Stimulated activated CD4-positive, alpha-beta T cell treated with anti-CD3 and anti-CD28 coated beads, Interleukin-15, amount 100 ng/mL, for 48 hours (primary cell): ENCODE measurements at regions not wholly inside any gene's neighbourhood (a gene's known extent, or its start where the extent isn't known, plus 50 kb on each side); places are given as distances from the start of the nearest gene placed in this dataset.

Source experiments
- DNase-seq, 2 donors: peaks; one replicate each; pipeline ENCODE4 v3.0.0-alpha.2; 2020; ENCODE audit warnings: low read depth in 2 of 2

DNA sequence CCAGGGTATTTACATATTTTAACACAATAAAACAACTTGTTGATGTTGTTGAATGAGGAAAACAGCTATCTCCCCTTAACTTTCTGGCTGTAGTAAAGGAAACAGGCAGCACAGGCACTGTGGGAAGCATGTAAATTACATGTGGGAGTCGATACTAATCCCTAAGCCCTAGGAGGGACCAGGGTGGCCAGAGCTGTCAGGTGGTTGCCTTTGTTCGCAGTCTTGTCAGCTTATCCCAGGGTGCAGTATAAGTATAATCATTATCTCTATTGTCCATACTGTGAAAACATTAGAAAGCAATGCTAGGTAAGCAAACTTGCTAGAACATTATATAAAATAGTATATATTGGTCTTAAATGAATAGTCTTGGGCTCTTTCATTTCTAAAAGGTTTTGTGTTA is 125.6 kb upstream of the RPS23 start:
- no peak for DNase-seq

DNA sequence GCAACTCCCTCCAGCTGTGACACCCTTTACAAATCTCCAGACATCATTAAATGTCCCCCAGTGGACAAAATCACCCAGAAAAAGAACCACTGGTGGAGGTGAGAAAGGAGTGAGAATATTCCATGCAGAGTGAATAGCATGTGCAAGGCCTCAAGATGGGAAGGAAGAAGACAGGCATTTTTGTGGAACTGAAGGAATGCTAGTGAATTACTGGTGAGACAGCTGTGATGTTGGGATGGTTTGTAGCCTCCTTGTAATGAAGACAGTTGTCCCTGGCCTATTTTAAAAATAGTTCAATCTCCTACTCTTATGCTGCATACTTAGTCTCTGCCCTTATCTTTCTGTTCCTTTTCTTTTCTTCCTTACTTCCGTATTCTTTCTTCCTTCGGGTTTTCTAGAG is 124.9 kb upstream of the RPS23 start:
- no peak for DNase-seq

DNA sequence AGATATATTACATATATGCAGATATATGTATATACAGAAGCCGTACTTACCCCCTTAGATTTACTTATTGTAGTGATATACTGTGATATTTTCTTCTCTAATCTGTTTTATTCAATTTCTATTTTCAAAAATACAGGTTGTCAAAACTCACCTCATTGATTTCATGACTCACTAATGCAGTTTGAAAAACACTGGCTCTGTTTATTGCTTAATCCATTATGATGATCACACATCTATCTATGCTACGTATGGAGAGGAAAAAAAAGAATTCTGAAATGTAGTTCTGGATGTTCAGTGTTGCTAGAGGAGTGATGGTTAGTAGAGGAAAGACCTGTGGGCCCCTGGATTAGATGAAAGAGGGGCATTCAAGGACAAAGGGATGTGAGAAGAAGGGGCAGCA is 121.0 kb upstream of the RPS23 start:
- DNase-seq, result no peak

DNA sequence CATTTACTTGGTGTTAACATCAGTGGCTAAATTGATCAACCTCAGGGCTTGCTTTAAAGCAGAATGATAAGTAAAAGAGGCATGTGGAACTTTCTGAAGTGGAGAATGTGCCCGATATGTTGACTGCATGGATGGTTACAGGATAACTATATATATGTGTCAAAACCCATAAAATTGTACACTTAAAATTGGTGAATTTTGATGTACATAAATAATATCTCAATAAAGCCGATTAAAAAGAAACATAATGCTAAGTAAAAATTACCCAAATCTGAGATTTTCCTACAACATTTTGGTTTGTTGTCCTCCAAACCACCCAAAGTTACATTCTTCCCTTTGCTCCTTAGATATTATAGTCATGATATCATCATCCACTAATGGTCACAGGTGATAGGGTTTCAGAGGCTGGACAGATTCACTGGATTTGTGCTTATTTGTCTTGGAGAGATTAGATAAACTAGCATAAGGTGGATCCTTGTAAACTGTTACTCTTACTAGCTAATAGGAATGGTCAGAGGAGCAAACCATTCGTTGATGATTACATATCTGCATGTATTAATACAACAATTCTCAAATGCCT is 119.7 kb upstream of the RPS23 start:
- no peak for DNase-seq

DNA sequence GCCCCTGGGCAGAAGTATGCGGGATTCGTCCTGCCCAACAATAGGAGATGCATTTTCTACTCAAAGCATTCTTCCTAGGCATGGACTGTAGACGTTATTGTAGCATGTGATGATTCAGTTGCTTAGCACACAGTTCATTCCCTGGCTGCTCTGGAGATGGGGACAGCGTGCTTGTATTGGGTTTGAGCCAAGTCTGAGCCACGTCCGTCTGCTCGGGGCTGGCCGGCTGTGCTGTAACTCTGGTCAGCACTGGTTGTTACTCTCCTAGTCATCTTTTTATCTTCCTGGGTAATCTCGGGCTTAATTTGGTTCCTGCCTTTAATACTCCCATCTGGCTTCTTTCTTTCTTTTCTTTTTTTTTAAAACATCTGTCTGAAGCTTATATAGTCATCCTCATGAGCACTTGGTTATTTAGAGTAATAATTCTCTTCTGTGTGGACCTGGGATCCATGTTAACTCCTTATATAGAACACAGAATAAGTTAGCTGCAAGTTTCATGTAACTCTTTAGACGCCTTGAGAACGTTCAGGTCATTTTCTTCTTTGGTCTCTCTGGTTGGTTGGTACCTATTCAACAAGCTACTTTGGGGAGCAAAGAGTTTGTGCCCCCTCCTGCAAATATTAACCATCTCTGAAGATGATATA is 118.8 kb upstream of the RPS23 start:
- DNase-seq, result no peak

DNA sequence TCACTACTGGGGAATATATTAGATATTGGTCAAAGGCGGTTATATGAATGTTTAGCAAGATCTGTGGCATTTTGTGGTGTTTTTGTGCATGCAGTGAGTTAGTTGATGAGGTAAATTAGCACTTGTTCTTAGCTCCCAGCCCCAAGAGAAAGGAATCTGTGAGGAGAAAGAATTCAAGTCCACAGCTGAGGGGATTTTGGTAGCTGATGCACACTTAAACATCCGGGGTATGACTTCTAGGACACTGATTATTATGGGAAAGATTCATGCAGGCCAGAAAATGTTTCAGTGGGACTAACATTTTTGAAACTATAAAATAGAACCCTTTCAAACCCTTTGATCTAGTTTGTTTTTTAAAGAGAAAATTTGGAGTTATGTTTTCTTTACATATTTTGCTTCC is 118.2 kb upstream of the RPS23 start:
- no peak for DNase-seq

DNA sequence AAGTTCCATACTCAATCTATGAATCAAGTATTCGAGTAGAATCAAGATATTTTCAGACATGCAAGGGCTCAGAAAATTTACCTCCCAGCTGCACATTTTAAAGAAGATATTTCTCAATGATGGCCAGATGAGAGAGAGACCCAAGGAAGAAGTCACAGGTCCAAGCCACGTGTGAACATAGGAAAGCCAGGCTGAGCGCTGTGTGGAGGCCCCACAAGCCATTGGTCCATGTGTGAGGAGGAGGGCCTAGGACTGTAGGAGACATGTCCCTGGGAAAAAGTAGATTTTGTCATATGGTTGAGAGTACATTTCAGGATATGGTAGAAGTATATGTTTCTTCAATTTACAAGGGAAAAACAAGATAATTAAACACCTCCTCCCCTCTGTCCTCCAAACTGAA is 115.8 kb upstream of the RPS23 start:
- DNase-seq, result no peak

DNA sequence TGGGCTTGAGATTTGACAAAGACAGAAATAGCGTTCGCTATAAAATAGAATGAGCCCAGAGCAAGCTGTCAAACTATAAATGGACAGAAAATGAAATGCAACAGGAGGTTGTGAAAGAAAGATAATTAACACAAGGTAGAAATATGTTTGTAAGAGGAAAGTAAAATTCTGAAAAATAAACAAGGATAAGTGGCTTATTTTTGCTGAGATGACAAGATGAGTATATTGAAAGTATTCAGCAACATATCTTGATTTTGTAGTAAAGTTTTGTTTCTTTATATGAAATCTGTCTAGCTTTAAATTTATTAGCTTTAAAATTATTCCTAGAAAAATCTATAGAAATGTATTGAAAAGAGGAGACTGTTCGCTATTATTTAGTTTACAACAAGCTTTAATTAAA is 111.9 kb upstream of the RPS23 start:
- no peak for DNase-seq

DNA sequence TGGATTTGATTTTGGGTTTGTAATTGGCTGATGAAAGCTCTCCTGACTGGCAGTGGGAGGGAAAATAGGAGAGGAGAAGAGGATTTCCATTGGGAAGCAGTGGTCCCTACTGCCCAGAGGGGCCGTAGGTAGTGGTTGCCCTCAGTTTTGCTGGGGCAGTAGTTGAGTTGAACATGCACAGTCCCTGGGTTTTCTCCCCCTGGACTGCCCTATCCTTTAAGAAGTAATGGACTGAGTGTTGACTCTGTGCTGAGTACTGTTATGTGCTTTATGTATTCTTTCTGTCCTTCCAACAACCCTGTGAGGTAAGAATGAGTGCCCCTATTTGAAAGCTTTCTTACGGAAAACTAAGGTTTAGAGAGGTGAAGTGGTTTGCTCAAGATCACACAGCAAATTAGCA is 111.2 kb upstream of the RPS23 start:
- DNase-seq, result no peak

DNA sequence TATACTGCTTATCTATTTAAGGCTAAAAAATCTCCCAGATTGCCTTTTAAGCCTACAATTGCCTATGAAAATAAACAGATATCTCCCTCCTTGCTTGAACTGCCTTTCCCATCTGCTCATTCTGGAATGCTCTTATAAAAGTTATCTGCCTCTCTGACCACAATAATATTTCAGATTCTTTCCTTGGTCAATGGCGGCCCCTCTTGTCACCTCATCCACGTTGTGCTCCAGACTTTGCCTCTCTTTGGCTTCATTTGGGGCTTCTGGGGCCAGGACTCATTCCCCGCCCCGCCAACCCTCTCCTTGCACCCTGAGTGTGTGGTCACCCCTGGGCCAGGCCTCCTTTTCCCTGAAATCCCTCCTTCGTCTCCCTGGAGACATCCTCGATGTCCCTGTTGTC is 110.0 kb upstream of the RPS23 start:
- no peak for DNase-seq

DNA sequence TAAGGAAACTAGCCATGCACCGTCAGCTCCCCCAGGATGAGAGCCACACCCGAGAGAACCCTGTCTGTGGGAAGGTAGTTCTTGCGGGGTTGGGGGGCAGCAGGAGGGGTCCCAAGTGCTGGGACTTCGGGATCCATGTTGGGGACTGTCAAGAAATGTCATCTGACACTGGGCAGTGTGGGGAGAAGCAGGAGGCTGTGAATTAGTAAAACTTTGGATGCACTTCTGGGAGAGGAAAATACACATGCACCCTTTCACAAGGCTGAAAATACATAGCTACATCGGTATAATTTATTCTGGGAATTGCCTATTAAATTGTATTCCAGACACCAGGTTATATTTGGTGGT is 109.6 kb upstream of the RPS23 start:
- DNase-seq, result no peak

DNA sequence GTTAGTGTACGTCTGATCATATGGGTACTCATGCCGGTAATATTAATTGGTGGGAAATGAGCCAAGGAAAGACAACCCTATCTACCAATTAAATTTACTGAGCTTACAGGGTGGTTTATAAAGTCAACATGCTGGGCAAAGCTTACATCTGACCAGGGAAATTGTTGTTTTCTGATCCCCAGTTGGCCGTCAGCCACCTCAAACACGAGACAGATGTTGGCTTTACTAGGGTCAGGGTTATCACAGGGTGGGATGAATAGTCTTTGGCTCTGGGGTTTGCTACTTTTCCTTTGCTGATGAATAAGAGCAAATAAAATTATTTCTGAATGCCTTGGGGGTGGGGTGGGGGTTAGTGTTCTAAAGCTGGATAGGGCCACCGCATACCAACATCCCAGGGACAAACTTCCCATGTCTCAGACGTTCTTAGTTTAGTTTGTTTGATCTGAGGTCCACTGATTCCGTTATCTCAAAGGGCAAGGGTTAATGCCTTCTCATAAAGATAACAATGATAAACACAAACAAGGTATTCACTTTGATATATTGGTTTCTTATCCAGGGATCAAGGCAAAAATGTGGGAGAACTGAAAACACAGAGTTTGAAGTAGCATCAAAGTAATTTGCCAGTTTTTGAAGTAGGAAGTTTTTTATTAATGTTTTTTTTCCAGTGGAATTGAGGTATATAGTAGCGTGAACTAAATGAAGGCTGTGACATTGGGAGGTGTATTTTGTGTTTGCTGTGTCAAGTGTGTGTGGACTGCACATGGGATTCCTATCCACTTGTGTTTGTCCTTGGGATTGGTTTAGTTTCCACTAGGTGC is 109.1 kb upstream of the RPS23 start:
- DNase-seq, result no peak

DNA sequence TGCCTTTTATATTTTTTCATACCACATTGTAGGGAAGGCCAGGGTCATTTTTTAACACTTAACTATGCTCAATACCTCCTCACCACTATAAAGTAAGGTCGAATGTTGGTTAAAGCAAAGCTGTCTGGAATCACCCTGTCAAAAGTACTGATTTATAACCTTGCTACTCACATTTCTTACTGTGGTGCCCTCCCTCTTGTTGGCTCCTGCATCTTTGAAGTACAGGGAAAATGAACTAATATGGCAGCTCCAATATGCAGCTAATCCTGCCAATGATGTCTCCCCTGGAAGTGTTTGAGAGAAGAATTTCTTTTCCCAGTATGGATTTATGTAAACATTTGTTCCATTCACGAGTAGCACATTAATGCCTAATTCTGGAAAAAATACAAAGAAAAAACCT is 108.4 kb upstream of the RPS23 start:
- no peak for DNase-seq

DNA sequence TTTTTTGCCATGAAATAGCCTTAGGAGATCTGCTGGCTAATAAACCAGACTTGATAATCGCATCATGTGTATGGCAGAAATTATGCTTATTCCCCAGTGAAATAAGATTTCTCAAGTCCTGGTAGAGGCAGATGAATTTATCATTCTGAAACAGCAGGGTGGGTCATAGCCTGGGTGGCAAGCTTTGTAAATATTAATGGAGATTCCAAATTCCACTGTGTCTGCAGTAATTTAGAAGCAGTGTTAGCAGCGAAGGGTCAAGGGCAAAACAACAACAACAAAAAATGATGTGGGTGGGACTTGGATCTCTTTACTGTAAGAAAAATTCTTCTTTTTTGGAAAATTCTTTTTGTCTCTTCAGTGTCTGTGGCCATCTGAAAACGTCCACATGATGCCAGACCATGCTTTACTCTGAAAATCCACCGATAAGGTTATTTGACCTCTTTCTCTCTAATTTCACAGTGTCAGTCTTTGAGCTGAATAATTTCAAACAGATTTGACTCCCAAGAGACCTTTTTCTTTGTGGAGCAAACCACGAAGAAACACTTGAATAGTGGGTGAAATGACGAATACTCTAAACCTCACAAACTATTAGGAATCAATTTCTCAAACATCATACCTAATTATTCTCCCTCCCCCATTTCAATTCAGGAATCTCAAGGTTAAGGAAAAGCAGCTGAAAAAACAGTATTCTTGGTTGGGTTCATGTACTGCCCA is 106.0 kb upstream of the RPS23 start:
- DNase-seq, result no peak

DNA sequence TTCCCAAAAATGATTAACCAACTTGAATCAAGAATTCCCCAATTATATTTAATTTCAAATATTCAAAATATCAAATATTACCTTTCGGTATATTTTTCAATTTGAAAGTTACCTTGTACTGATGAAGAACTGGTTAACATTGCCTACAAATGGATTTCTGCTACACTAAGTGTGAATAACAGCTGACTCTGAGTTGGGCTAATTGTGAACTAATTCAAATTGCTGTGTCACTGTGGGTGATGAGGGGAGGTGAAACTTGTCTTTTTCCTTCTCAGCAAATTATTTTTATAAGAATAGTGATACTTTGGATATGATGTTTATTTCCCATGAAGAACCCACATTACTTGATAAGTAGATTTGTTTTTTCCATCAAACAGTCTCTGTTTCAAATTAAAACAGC is 103.4 kb upstream of the RPS23 start:
- DNase-seq, result no peak

DNA sequence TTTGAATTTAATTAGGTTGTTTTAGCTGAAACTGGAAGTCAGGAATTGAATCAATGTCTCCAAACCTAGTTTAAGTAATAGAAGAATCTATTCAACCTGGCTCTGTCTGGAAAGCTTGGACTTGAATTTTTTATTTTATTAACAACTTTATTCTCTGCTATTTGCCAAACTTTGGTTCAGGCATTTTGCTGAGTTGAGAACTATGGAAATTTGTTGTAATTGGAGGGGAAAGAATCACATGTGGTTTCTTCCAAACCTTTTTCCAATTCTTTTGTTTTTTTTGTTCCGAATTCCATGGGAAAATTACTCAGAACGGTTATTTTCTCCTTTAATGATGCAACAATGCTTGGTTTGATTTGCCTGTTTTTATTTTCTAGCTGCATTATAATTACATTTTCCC is 98.2 kb upstream of the RPS23 start:
- no peak for DNase-seq

DNA sequence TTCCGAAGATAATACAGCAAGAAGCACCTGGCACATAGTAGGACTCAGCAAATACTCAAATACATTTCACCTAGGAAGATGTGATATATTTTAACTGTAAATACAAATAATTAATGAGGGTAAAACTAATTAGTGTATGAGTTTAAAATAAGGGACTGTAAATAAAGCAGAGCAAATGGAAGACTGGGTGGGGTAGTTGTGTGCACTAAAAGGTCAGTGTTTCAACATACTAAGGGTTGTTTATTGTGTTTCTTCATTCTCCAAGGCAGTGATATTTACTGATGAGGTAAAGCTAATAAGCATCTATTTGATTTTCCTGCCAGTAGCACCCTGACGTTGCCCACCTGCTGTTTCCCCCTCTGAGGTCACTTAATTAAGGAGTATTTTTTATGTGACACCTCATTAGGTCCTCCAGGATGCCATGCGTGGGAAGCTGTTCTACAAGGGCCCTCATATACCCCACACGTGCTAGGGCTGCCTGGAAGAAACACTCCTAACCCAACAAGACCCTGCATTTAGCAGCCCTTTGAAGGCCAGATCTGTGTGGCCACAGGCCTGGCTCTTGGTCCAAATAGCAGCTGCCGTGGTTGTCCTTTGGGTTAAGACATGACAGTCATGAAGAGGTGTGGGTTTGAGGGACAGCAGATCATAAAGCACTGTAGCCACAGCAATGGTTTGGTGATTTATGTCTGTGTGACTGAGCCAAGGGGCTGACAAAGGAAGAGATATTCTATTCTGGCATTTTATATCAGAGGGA is 97.5 kb upstream of the RPS23 start:
- DNase-seq, result no peak

DNA sequence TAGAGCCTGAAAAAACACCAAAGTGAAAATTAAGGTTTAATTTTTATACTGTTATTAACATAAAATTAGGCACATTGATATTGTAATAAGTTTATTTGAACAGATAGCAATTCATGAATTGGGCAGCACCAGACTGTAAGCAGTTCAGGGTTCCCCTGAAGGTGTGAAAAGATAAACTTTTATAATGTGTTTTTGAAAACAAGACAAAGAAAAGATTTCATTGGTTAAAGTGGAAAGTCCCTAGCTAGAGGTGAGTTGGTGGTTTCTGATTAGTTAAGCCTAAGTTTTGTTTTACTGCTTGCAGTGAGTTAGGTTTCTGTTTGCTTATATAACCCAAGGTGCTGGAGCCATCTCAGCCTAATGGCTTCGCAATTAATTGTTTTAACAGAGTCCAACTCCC is 96.5 kb upstream of the RPS23 start:
- no peak for DNase-seq

DNA sequence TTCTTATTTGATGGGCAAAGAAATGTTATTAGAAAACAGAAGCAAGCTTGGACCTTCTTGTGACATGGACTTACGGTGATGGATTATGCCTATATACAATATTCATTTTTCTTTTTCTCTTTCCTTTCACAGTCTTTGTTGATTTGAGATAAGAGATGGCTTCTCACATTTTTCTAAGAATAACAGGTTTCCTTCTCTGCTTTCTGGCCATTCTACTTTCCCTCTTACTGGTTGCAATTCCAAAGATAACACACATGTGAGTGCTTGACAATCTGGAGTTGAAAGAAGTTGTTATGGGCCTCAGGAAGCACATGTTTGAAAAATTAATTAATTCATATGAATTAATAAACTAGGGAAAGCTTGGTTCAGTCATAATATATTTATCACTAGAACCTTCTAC is 89.8 kb upstream of the RPS23 start:
- DNase-seq, result no peak

DNA sequence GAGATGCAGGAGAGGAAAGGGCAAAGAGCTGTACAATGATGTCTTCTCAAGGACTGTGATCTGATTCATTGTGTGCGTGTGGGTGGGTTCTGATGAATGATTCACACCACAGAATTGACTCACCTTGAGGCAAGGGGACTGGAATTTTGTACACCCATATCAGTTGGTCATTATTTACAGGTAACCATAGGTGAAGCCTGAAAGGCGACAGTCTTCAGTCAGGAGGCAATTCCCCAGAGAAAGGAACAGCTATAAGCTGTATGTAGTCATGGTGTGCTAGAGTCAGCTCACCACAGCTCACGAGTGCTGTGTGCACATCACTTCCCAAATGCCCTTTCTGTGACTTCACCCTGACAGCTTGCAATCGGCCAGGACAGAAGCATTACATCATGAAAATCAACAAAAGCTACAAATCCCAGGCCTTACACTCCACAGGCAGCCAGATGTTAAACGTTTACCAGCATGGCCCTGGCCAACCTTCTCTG is 87.6 kb upstream of the RPS23 start:
- DNase-seq, result peak; percentile 44 to 57

DNA sequence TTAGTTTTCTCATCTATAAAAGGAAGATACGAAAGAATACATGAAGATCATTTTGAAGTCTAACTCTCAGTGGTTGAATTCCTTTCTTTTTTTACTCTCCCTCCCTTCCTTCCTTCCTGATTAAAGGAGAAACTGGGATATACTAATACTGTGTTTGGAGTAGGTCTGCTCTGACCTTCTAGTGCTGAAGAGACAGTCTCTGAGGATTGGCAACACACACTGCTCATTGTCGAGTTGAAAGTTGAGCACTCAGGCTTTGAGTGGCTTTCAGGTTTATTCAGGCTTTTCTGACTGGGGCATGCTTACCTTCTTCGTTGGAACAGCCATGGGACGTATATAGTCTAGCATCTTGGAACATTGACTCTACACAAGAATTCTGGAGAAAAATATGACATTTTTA is 86.9 kb upstream of the RPS23 start:
- DNase-seq, result no peak

DNA sequence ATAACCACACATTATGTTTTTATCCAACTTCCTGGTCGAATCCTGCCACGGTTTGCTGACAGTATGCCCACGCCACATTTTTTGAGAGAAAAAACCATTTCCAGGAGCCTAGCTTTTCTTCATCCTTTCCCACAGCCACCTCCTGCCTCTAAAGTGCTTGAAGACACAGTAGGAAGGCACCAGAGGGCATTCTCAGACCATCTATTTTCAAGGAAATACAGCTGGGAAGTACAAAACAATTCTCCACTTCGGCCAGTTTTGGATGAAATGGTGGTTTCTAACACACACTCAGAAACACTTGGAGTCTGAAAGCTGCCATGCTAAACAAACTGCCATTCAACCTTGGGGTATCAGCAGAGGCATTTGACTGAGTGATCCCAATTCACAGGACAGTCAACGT is 86.3 kb upstream of the RPS23 start:
- no peak for DNase-seq
